ENCODE measurements at regions not wholly inside any gene's neighbourhood (a gene's known extent, or its start where the extent isn't known, plus 50 kb on each side); places are given as distances from the start of the nearest gene placed in this dataset.

- TF ChIP-seq CTCF (IDR thresholded peaks at IDR 0.05; ENCODE audit: low read length) = no peak
- no peak for TF ChIP-seq EZH2 (IDR thresholded peaks at IDR 0.05; ENCODE audit: borderline replicate concordance, low read length)
Measured at GRCh38 chr13:75061909-75062308, 420.1 kb downstream of the TBC1D4 start.

All from OCI-LY1 (cell line).